ENCODE measurements at regions not wholly inside any gene's neighbourhood (a gene's known extent, or its start where the extent isn't known, plus 50 kb on each side); places are given as distances from the start of the nearest gene placed in this dataset.

DNA sequence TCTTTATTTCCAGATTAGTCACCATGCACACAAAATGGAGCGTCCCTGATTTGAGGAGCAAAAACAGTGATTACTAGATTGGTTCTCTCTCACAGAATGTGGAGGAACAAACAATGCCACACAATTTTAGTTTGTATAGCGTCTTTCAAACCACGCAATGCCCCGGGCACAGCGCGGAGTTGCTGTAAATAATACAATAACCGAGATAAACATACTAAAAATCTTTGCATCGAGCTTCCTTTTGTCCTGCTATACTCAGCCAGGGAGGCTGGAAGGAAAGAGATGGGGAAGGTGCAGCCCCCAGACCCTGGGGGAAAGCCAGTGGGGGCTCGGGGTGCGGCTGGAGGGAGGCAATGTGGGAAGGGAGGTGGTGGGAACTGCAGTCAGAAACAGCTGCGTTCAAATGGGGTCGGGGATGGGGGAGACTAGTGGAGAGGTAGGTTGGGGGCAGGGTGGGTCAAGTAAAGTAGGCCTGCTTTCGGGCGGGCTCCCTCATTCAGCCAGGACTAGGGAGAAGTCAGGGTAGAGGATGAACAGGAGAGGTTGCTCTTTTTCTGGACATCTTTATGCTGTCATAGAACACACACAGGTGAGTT is 366.3 kb downstream of the RPS6KC1 start:
- TF ChIP-seq POLR2AphosphoS5 (IDR thresholded peaks at IDR 0.05; ENCODE audit: low read depth, low read length) (no peak), TCF7L2 (IDR thresholded peaks at IDR 0.05; ENCODE audit: low read depth, low read length) (no peak), CTCF (IDR thresholded peaks at IDR 0.05) (no peak), SIN3A (IDR thresholded peaks at IDR 0.05; ENCODE audit: borderline replicate concordance, insufficient read depth, low read depth, low read length) (no peak)
- TF ChIP-seq, protein P1, sequence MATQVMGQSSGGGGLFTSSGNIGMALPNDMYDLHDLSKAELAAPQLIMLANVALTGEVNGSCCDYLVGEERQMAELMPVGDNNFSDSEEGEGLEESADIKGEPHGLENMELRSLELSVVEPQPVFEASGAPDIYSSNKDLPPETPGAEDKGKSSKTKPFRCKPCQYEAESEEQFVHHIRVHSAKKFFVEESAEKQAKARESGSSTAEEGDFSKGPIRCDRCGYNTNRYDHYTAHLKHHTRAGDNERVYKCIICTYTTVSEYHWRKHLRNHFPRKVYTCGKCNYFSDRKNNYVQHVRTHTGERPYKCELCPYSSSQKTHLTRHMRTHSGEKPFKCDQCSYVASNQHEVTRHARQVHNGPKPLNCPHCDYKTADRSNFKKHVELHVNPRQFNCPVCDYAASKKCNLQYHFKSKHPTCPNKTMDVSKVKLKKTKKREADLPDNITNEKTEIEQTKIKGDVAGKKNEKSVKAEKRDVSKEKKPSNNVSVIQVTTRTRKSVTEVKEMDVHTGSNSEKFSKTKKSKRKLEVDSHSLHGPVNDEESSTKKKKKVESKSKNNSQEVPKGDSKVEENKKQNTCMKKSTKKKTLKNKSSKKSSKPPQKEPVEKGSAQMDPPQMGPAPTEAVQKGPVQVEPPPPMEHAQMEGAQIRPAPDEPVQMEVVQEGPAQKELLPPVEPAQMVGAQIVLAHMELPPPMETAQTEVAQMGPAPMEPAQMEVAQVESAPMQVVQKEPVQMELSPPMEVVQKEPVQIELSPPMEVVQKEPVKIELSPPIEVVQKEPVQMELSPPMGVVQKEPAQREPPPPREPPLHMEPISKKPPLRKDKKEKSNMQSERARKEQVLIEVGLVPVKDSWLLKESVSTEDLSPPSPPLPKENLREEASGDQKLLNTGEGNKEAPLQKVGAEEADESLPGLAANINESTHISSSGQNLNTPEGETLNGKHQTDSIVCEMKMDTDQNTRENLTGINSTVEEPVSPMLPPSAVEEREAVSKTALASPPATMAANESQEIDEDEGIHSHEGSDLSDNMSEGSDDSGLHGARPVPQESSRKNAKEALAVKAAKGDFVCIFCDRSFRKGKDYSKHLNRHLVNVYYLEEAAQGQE (IDR thresholded peaks at IDR 0.05; ENCODE audit: insufficient read depth in 1 of 2, low read depth in 2 of 2, low read length in 1 of 2) = no peak
- ChIA-PET POLR2A (no interaction called here), CTCF (no interaction called here)
- H3K4me3 ChIP-seq (ENCODE audit: low read depth in 2 of 2, low read length in 2 of 2) = no peak overlapping the region
- no peaks in the 10 kb centered on the region for H3K4me1 ChIP-seq (ENCODE audit: control insufficient read depth, insufficient read depth, low read length)
- peaks cover 2% of the 10 kb centered on the region; the same call in 1 of the 2 replicates for H3K27me3 ChIP-seq (ENCODE audit: control insufficient read depth, insufficient read depth, low read length)
- intact Hi-C loops (cut with micrococcal nuclease; ENCODE audit: unreplicated experiment) = no loop called here
- no peaks in the 10 kb centered on the region for H3K36me3 ChIP-seq (ENCODE audit: control insufficient read depth, insufficient read depth, low read length)
- DNase-seq (ENCODE audit: low read depth, low spot score) = no peak
- ATAC-seq = no peak
- H3K27ac ChIP-seq (ENCODE audit: low read length) = no peak overlapping the region
- H3K9me3 ChIP-seq (ENCODE audit: control insufficient read depth, insufficient read depth, low read depth, low read length) = no peaks in the 10 kb centered on the region
- in situ Hi-C loops (cut with HindIII; ENCODE audit: low pct_unique_long_range_greater_than_20kb, low sequenced_read_pairs) = no loop called here
- no TSS peak for BruUV-seq (replicated peaks)

DNA sequence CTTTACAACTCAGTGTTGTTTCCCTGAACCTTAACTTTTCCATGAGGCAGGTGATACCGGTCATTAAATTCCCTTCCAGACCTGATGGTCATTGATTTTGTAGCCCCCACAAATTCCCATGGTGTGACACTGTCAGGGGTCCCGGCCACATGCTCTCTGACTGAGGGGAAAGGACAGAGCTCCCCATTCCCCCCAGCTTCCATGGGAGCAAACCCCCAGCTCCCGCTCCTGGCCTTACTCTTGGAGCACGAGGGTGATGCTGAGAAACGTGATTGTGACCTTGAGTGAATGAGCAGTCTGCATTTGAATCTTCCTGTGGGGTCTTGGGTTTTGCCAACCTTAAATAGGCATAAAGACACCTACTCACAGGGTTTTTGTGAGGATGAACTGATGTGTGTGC is 366.8 kb downstream of the RPS6KC1 start:
- no peak for DNase-seq (ENCODE audit: low read depth, low spot score)
- ChIA-PET CTCF (no interaction called here), POLR2A (no interaction called here)
- Histone ChIP-seq H3K27me3 (ENCODE audit: control insufficient read depth, insufficient read depth, low read length) (peaks cover 4% of the 10 kb centered on the region; the same call in 1 of the 2 replicates), H3K36me3 (ENCODE audit: control insufficient read depth, insufficient read depth, low read length) (no peaks in the 10 kb centered on the region), H3K9me3 (ENCODE audit: control insufficient read depth, insufficient read depth, low read depth, low read length) (no peaks in the 10 kb centered on the region), H3K4me1 (ENCODE audit: control insufficient read depth, insufficient read depth, low read length) (no peaks in the 10 kb centered on the region), H3K4me3 (ENCODE audit: low read depth in 2 of 2, low read length in 2 of 2) (no peak overlapping the region), H3K27ac (ENCODE audit: low read length) (no peak overlapping the region)
- intact Hi-C loops (cut with micrococcal nuclease; ENCODE audit: unreplicated experiment) (no loop called here), in situ Hi-C loops (cut with HindIII; ENCODE audit: low pct_unique_long_range_greater_than_20kb, low sequenced_read_pairs) (no loop called here)
- TF ChIP-seq CTCF (IDR thresholded peaks at IDR 0.05) = no peak
- no peak for TF ChIP-seq SIN3A (IDR thresholded peaks at IDR 0.05; ENCODE audit: borderline replicate concordance, insufficient read depth, low read depth, low read length)
- TF ChIP-seq TCF7L2 (IDR thresholded peaks at IDR 0.05; ENCODE audit: low read depth, low read length) = no peak
- TF ChIP-seq POLR2AphosphoS5 (IDR thresholded peaks at IDR 0.05; ENCODE audit: low read depth, low read length) = no peak
- TF ChIP-seq, protein P1 (IDR thresholded peaks at IDR 0.05; ENCODE audit: insufficient read depth in 1 of 2, low read depth in 2 of 2, low read length in 1 of 2) = no peak
- BruUV-seq (replicated peaks) = no TSS peak
- ATAC-seq = no peak

Measured in Panc1 (cell line).